HepG2 (cell line): ENCODE measurements at regions not wholly inside any gene's neighbourhood (a gene's known extent, or its start where the extent isn't known, plus 50 kb on each side); places are given as distances from the start of the nearest gene placed in this dataset.

ENCODE experiments used
- ATAC-seq: fragments of 200-7000 bp; cut with Tn5 transposase; 3 replicates; pipeline ENCODE4 v1.9.1; 2020; ENCODE audit warnings: mild to moderate bottlenecking, moderate library complexity
- BruUV-seq: library from RNA; stranded (reverse); fragments of 400-500 nt; replicated peaks from 2 replicates; lab custom pipeline; 2021; lab: Mats Ljungman, UMichigan
- CTCF ChIA-PET: fragments of 300-600 bp; formaldehyde crosslinking; extraction: SDS; loops from one replicate; lab custom pipeline; 2021; ENCODE audit warnings: low total read pairs, inconsistent platforms, low intra/inter-chr PET ratio; lab: Yijun Ruan, JAX
- POLR2A ChIA-PET: fragments of 350-600 bp; sonication (Branson Sonifier 250); formaldehyde crosslinking; loops from one replicate; lab custom pipeline; 2020; ENCODE audit warnings: antibody characterized with exemption, inconsistent platforms; lab: Yijun Ruan, JAX
- DNase-seq: peaks from one replicate; pipeline ENCODE4 v3.0.0-alpha.2; 2015; ENCODE audit warnings: low spot score
- FAIRE-seq: peaks from 3 replicates; lab custom pipeline; 2011; peaks lifted over from hg19 to GRCh38; lab: Jason Lieb, UNC
- H2AFZ ChIP-seq: one replicate; pipeline ENCODE4 v1.6.1; 2011; ENCODE audit warnings: low read length, inconsistent platforms
- H3K27ac ChIP-seq: fragments of 300-600 bp; 3 replicates; pipeline ENCODE4 v1.8.0; 2011; ENCODE audit warnings: mixed run types, mild to moderate bottlenecking, mixed read lengths, low read length, inconsistent platforms; ENCODE audit not compliant: insufficient read depth; ENCODE audit errors: extremely low read length
- H3K27me3 ChIP-seq, 2 experiments: fragments of 200-600 bp in 1 of 2; 2 replicates in 1 of 2; 3 replicates in 1 of 2; pipeline versions ENCODE4 v1.6.0 to v1.8.0; 2011; ENCODE audit warnings: low read length in 2 of 2, mild to moderate bottlenecking in 2 of 2, moderate library complexity in 2 of 2, inconsistent platforms in 1 of 2; ENCODE audit not compliant: insufficient read depth in 2 of 2, control insufficient read depth in 1 of 2
- H3K36me3 ChIP-seq, 2 experiments: fragments of 200-600 bp in 1 of 2; replicated peaks in 1 of 2; 2 replicates in 1 of 2; 3 replicates in 1 of 2; pipeline versions ENCODE4 v1.5.1 to v1.8.0; 2011; ENCODE audit warnings: low read length in 2 of 2, inconsistent platforms in 1 of 2; ENCODE audit not compliant: insufficient read depth in 2 of 2, control insufficient read depth in 1 of 2
- H3K4me1 ChIP-seq: 2 replicates; pipeline ENCODE4 v1.5.1; 2012; ENCODE audit warnings: low read length, inconsistent platforms; ENCODE audit not compliant: insufficient read depth
- H3K4me2 ChIP-seq: 2 replicates; pipeline ENCODE4 v1.6.0; 2011; ENCODE audit warnings: low read depth, low read length, inconsistent platforms
- H3K4me3 ChIP-seq, 3 experiments: fragments of 200-600 bp in 1 of 3; sonication (generic), shearing (Covaris generic) in 1 of 3; replicated peaks in 1 of 3; 2 replicates each; pipeline ENCODE4 v1.5.1; 2011 to 2016; ENCODE audit warnings: low read length in 3 of 3, inconsistent platforms in 2 of 3, low read depth in 2 of 3, mild to moderate bottlenecking in 2 of 3, control low read depth in 1 of 3, mixed read lengths in 1 of 3; ENCODE audit not compliant: insufficient read depth in 1 of 3
- H3K79me2 ChIP-seq: one replicate; pipeline ENCODE4 v1.6.1; 2011; ENCODE audit warnings: low read length, inconsistent platforms; ENCODE audit not compliant: insufficient read depth
- H3K9ac ChIP-seq: 2 replicates; pipeline ENCODE4 v1.6.0; 2011; ENCODE audit warnings: mild to moderate bottlenecking, low read depth, low read length, inconsistent platforms; ENCODE audit not compliant: insufficient read depth
- H3K9me3 ChIP-seq: 2 replicates; pipeline ENCODE4 v1.5.1; 2012; ENCODE audit warnings: mild to moderate bottlenecking, low read length
- H4K20me1 ChIP-seq: 2 replicates; pipeline ENCODE4 v1.6.0; 2011; ENCODE audit warnings: inconsistent platforms, mild to moderate bottlenecking, low read length, moderate library complexity; ENCODE audit not compliant: insufficient read depth
- FLYWCH1 ChIP-seq: sonication (generic); formaldehyde crosslinking; IDR thresholded peaks from 2 replicates; pipeline ENCODE4 v1.8.1; 2023; ENCODE audit warnings: mild to moderate bottlenecking, missing genetic modification reagents
- ZFP82 ChIP-seq: sonication (generic); formaldehyde crosslinking; IDR thresholded peaks from 2 replicates; pipeline ENCODE4 v1.5.1; 2020; ENCODE audit warnings: mild to moderate bottlenecking, missing genetic modification reagents, borderline replicate concordance
- WGBS: methylation state at CpG from one replicate; pipeline ENCODE4 v1.1.6; 2017; ENCODE audit warnings: low lambda C conversion rate; 5-methylcytosine and 5-hydroxymethylcytosine counted together
- in situ Hi-C: cut with HindIII; loops from 2 replicates; pipeline ENCODE4 v1.10.0; 2017; ENCODE audit warnings: low pct_unique_long_range_greater_than_20kb; ENCODE audit not compliant: extremely low pct_ligation_motif_present
- intact Hi-C: fragments of 100-400 bp; cut with micrococcal nuclease; formaldehyde crosslinking; loops from one replicate; pipeline ENCODE4 v1.10.0; 2022; ENCODE audit not compliant: unreplicated experiment
- TF ChIP-seq, protein P1 (sequence below): sonication (generic); formaldehyde crosslinking; IDR thresholded peaks from 2 replicates; pipeline ENCODE4 v1.5.0; 2020; ENCODE audit warnings: mild to moderate bottlenecking, missing genetic modification reagents, moderate library complexity
- TF ChIP-seq, protein P2 (sequence below): IDR thresholded peaks from 2 replicates; pipeline ENCODE4 v1.6.1; 2018; ENCODE audit warnings: missing genetic modification reagents

DNA sequence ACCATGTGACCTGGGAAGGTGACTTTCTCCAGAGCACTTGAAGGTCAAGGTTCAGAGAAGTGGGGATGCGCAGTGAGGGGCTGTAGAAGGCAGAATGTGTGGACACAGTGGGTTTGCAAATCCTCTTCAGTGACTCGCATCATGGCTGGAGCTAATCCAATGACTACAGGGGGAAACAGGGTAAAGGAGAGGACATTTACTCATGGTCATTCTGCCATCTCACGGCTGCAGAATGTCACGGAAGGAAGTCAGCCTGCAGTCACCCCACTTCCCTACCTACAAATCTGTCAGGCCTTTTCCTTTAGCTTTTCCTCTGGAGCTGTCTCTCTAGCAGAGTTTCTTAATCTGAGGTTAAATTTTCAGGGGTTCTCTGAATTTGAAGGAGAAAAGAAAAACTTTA lies 337.6 kb downstream of the CDC5L start:
- Histone ChIP-seq H3K27ac (no peak overlapping the region), H3K9ac (no peak overlapping the region), H3K4me2 (no peak overlapping the region), H3K4me1 (no peaks in the 10 kb centered on the region), H2AFZ (no peak overlapping the region), H4K20me1 (no peaks in the 10 kb centered on the region), H3K4me3 (no peak overlapping the region), H3K79me2 (no peaks in the 10 kb centered on the region), H3K9me3 (no peaks in the 10 kb centered on the region), H3K27me3 (peaks cover 0 to 7% of the 10 kb centered on the region in 2 experiments; a peak in 1 of 5 replicates), H3K36me3 (no peaks in the 10 kb centered on the region)
- FAIRE-seq (no peak), DNase-seq (no peak), ATAC-seq (no peak; the same call in 2 of the 3 replicates)
- CTCF ChIA-PET: no interaction called here
- TF ChIP-seq, protein P1, sequence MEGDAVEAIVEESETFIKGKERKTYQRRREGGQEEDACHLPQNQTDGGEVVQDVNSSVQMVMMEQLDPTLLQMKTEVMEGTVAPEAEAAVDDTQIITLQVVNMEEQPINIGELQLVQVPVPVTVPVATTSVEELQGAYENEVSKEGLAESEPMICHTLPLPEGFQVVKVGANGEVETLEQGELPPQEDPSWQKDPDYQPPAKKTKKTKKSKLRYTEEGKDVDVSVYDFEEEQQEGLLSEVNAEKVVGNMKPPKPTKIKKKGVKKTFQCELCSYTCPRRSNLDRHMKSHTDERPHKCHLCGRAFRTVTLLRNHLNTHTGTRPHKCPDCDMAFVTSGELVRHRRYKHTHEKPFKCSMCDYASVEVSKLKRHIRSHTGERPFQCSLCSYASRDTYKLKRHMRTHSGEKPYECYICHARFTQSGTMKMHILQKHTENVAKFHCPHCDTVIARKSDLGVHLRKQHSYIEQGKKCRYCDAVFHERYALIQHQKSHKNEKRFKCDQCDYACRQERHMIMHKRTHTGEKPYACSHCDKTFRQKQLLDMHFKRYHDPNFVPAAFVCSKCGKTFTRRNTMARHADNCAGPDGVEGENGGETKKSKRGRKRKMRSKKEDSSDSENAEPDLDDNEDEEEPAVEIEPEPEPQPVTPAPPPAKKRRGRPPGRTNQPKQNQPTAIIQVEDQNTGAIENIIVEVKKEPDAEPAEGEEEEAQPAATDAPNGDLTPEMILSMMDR: 0 out of 2 replicates have a peak, but pooled peaks have one; percentile 9
- TF ChIP-seq FLYWCH1 (CRISPR knock-in tag) (no peak), ZFP82 (no peak)
- TF ChIP-seq, protein P2, sequence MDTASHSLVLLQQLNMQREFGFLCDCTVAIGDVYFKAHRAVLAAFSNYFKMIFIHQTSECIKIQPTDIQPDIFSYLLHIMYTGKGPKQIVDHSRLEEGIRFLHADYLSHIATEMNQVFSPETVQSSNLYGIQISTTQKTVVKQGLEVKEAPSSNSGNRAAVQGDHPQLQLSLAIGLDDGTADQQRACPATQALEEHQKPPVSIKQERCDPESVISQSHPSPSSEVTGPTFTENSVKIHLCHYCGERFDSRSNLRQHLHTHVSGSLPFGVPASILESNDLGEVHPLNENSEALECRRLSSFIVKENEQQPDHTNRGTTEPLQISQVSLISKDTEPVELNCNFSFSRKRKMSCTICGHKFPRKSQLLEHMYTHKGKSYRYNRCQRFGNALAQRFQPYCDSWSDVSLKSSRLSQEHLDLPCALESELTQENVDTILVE (CRISPR knock-in tag): no peak
- no TSS peak for BruUV-seq
- POLR2A ChIA-PET: no interaction called here
- intact Hi-C loops: no loop called here
- WGBS: 40% methylated on average over 4 of the region's 4 CpGs
- in situ Hi-C loops: no loop called here
